ENCODE measurements at regions not wholly inside any gene's neighbourhood (a gene's known extent, or its start where the extent isn't known, plus 50 kb on each side); places are given as distances from the start of the nearest gene placed in this dataset.
"Not testable (repeated sequence)": the region's sequence is repeated elsewhere in the genome, so short reads cannot be mapped to it uniquely, and the experiment has no call there.

- Histone ChIP-seq H3K36me3 (ENCODE audit: control insufficient read depth in 2 of 2, insufficient read depth in 2 of 2, low read length in 1 of 2) (no peaks in the 10 kb centered on the region), H3K9me3 (ENCODE audit: control insufficient read depth in 2 of 2, insufficient read depth in 1 of 2, low read length in 1 of 2) (no peaks in the 10 kb centered on the region), H3K4me3 (ENCODE audit: low read length in 2 of 2) (no peak overlapping the region), H3K27me3 (ENCODE audit: control insufficient read depth in 2 of 2, insufficient read depth in 1 of 2, low read length in 1 of 2) (no peaks in the 10 kb centered on the region), H3K27ac (ENCODE audit: low read depth in 1 of 2, low read length in 1 of 2) (no peak overlapping the region), H3K4me1 (ENCODE audit: control insufficient read depth in 2 of 2, insufficient read depth in 2 of 2, low read length in 2 of 2) (no peaks in the 10 kb centered on the region)
- no peak for DNase-seq (ENCODE audit: low read depth in 6 of 9, low spot score in 9 of 9)
- 51% methylated on average over 2 of the region's 2 CpGs for WGBS
Measured at GRCh38 chr2:90077948-90078347, 1386.5 kb downstream of the RPIA start.

DNA sequence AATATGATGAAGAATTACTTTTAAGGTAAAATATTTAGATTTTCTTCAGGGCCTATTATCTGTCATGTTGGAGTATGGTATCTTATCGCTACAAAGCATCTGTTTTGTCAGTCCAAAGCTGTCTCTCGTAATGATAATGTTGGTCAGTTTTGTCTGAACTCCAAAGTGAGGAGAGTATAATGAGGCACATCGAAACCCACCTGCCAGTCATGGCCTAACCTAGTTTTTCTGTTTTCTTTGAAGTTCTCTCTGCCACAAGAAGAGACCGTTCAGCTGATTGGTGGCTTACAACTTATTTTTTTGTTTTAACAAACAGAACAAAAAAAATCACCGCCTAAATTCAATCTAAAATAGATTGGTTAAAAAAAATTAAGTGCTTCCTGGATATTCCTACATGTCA is 1387.9 kb downstream of the RPIA start:
- Histone ChIP-seq H3K4me3 (ENCODE audit: low read length in 2 of 2) (no peak overlapping the region), H3K27me3 (ENCODE audit: control insufficient read depth in 2 of 2, insufficient read depth in 1 of 2, low read length in 1 of 2) (no peaks in the 10 kb centered on the region), H3K9me3 (ENCODE audit: control insufficient read depth in 2 of 2, insufficient read depth in 1 of 2, low read length in 1 of 2) (no peaks in the 10 kb centered on the region), H3K4me1 (ENCODE audit: control insufficient read depth in 2 of 2, insufficient read depth in 2 of 2, low read length in 2 of 2) (no peaks in the 10 kb centered on the region), H3K27ac (ENCODE audit: low read depth in 1 of 2, low read length in 1 of 2) (no peak overlapping the region), H3K36me3 (ENCODE audit: control insufficient read depth in 2 of 2, insufficient read depth in 2 of 2, low read length in 1 of 2) (no peaks in the 10 kb centered on the region)
- WGBS, result 87% methylated on average over 5 of the region's 5 CpGs
- DNase-seq (ENCODE audit: low read depth in 6 of 9, low spot score in 9 of 9), result no peak

- H3K4me1 ChIP-seq (ENCODE audit: control insufficient read depth in 2 of 2, insufficient read depth in 2 of 2, low read length in 2 of 2); H3K4me3 ChIP-seq (ENCODE audit: low read length in 2 of 2); H3K27me3 ChIP-seq (ENCODE audit: control insufficient read depth in 2 of 2, insufficient read depth in 1 of 2, low read length in 1 of 2); H3K9me3 ChIP-seq (ENCODE audit: control insufficient read depth in 2 of 2, insufficient read depth in 1 of 2, low read length in 1 of 2); DNase-seq (ENCODE audit: low read depth in 6 of 9, low spot score in 9 of 9); H3K36me3 ChIP-seq (ENCODE audit: control insufficient read depth in 2 of 2, insufficient read depth in 2 of 2, low read length in 1 of 2); H3K27ac ChIP-seq (ENCODE audit: low read depth in 1 of 2, low read length in 1 of 2): not testable (repeated sequence)
- WGBS, result 31% methylated on average over 2 of the region's 2 CpGs
Measured at GRCh38 chr2:90087792-90088191, 1396.3 kb downstream of the RPIA start.

DNA sequence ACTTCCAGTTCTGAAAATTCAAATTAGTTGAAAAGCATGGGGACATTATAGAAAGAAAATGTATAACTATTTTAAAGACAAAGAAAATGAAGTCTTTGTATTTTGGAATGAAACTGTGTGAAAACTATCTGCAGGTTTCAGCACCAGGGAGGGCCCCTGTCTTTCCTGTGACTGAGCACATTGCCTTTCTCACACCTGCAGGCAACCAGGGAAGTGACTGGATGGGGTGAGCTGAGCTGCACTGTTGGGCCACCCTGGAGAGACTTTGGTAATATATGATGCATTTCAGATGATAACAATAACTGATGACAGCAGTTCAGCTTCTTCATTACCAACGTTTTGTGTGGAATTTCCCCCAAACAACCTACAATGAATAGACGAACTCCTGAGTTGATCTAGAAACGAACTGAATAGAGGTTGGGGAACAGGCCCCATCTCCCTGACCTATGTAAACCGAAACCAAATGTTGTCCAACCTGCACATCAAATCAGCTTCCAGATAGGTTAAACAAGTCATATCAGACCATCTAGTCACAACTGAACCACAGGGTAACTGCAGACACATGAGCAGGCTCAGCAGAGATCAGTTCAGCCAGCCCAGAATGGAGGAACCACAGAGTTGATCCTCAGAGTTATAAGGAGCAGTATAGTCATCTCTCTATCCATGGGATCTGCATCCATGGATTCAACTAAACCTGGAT is 1402.2 kb downstream of the RPIA start:
- H3K36me3 ChIP-seq (ENCODE audit: control insufficient read depth in 2 of 2, insufficient read depth in 2 of 2, low read length in 1 of 2); H3K4me3 ChIP-seq (ENCODE audit: low read length in 2 of 2); H3K9me3 ChIP-seq (ENCODE audit: control insufficient read depth in 2 of 2, insufficient read depth in 1 of 2, low read length in 1 of 2); H3K27me3 ChIP-seq (ENCODE audit: control insufficient read depth in 2 of 2, insufficient read depth in 1 of 2, low read length in 1 of 2); H3K27ac ChIP-seq (ENCODE audit: low read depth in 1 of 2, low read length in 1 of 2); DNase-seq (ENCODE audit: low read depth in 6 of 9, low spot score in 9 of 9); H3K4me1 ChIP-seq (ENCODE audit: control insufficient read depth in 2 of 2, insufficient read depth in 2 of 2, low read length in 2 of 2): not testable (repeated sequence)
- 75% methylated on average over 3 of the region's 4 CpGs for WGBS

DNA sequence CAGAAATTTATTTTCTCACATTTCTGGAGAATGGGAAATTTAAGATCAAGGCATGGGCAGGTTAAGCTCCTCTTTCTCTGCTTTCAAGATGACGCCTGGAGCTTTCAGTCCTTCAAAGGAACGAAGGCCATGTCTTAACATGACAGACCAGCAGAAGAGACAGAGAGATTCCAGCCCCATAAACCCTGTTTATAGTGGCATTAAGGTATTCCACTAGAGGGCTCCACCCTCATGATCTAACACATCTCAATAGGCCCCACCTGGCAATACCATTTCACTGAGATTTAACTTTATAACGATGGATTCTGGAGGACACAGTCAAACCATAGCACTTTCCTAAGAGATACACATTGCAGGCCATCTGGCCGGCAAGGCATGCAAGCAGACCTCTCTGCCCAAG is 1406.1 kb downstream of the RPIA start:
- H3K4me3 ChIP-seq (ENCODE audit: low read length in 2 of 2); H3K27me3 ChIP-seq (ENCODE audit: control insufficient read depth in 2 of 2, insufficient read depth in 1 of 2, low read length in 1 of 2); H3K27ac ChIP-seq (ENCODE audit: low read depth in 1 of 2, low read length in 1 of 2); DNase-seq (ENCODE audit: low read depth in 6 of 9, low spot score in 9 of 9); H3K9me3 ChIP-seq (ENCODE audit: control insufficient read depth in 2 of 2, insufficient read depth in 1 of 2, low read length in 1 of 2); H3K36me3 ChIP-seq (ENCODE audit: control insufficient read depth in 2 of 2, insufficient read depth in 2 of 2, low read length in 1 of 2); H3K4me1 ChIP-seq (ENCODE audit: control insufficient read depth in 2 of 2, insufficient read depth in 2 of 2, low read length in 2 of 2): not testable (repeated sequence)
- WGBS, result 70% methylated on average over 4 of the region's 4 CpGs

- H3K27ac ChIP-seq (ENCODE audit: low read depth in 1 of 2, low read length in 1 of 2); H3K4me1 ChIP-seq (ENCODE audit: control insufficient read depth in 2 of 2, insufficient read depth in 2 of 2, low read length in 2 of 2); H3K36me3 ChIP-seq (ENCODE audit: control insufficient read depth in 2 of 2, insufficient read depth in 2 of 2, low read length in 1 of 2); DNase-seq (ENCODE audit: low read depth in 6 of 9, low spot score in 9 of 9); H3K4me3 ChIP-seq (ENCODE audit: low read length in 2 of 2); H3K9me3 ChIP-seq (ENCODE audit: control insufficient read depth in 2 of 2, insufficient read depth in 1 of 2, low read length in 1 of 2); H3K27me3 ChIP-seq (ENCODE audit: control insufficient read depth in 2 of 2, insufficient read depth in 1 of 2, low read length in 1 of 2): not testable (repeated sequence)
- 56% methylated on average over 4 of the region's 4 CpGs for WGBS
Measured at GRCh38 chr2:90105142-90105541, 1413.7 kb downstream of the RPIA start.

DNA sequence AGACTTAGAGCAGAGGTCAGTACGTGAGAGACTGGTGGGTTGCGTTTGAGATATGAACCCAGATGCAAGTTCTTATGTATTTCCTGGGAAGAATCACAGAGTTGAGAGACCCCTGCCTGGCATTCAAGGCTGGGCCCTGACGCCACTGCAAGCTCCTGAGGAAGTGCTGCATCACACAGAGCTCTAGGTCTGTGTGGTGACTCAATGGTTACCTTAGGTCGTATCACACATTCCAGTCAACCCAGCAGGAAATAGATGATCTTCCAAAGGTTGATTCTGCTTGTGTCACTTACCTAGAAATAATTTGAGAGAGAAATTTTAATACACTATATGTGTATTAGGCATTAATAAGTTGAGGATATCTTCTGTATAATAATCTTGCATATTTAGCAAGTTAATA is 1431.9 kb downstream of the RPIA start:
- H3K4me3 ChIP-seq (ENCODE audit: low read length in 2 of 2); H3K36me3 ChIP-seq (ENCODE audit: control insufficient read depth in 2 of 2, insufficient read depth in 2 of 2, low read length in 1 of 2); H3K27ac ChIP-seq (ENCODE audit: low read depth in 1 of 2, low read length in 1 of 2); H3K27me3 ChIP-seq (ENCODE audit: control insufficient read depth in 2 of 2, insufficient read depth in 1 of 2, low read length in 1 of 2); H3K4me1 ChIP-seq (ENCODE audit: control insufficient read depth in 2 of 2, insufficient read depth in 2 of 2, low read length in 2 of 2); H3K9me3 ChIP-seq (ENCODE audit: control insufficient read depth in 2 of 2, insufficient read depth in 1 of 2, low read length in 1 of 2); DNase-seq (ENCODE audit: low read depth in 6 of 9, low spot score in 9 of 9): not testable (repeated sequence)
- 49% methylated on average over 4 of the region's 4 CpGs for WGBS

DNA sequence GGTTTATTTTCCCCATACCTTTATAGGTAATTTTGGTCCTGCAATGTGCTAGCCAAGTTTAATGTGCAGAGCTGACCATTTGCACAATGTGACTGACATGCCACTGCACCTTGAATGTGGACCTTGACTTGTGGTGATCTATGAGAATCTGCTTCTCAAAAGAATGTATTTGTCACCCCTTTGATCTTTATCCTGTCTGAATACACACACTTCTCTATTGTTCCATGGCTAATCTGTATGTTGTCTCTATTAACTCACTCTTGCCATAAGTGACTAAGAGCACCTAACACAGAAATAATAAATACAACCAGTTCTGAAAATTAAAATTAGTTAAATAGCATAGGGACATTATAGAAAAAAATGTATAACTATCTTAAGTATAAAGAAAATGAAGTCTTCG is 1447.6 kb downstream of the RPIA start:
- H3K27me3 ChIP-seq (ENCODE audit: control insufficient read depth in 2 of 2, insufficient read depth in 1 of 2, low read length in 1 of 2); DNase-seq (ENCODE audit: low read depth in 6 of 9, low spot score in 9 of 9); H3K4me3 ChIP-seq (ENCODE audit: low read length in 2 of 2); H3K9me3 ChIP-seq (ENCODE audit: control insufficient read depth in 2 of 2, insufficient read depth in 1 of 2, low read length in 1 of 2); H3K27ac ChIP-seq (ENCODE audit: low read depth in 1 of 2, low read length in 1 of 2); H3K36me3 ChIP-seq (ENCODE audit: control insufficient read depth in 2 of 2, insufficient read depth in 2 of 2, low read length in 1 of 2); H3K4me1 ChIP-seq (ENCODE audit: control insufficient read depth in 2 of 2, insufficient read depth in 2 of 2, low read length in 2 of 2): not testable (repeated sequence)
- WGBS, result 100% methylated on average over 1 of the region's 1 CpG

- WGBS, result 63% methylated on average over 5 of the region's 5 CpGs
- not testable (repeated sequence) for DNase-seq (ENCODE audit: low read depth in 6 of 9, low spot score in 9 of 9); H3K4me3 ChIP-seq (ENCODE audit: low read length in 2 of 2); H3K27ac ChIP-seq (ENCODE audit: low read depth in 1 of 2, low read length in 1 of 2); H3K27me3 ChIP-seq (ENCODE audit: control insufficient read depth in 2 of 2, insufficient read depth in 1 of 2, low read length in 1 of 2); H3K9me3 ChIP-seq (ENCODE audit: control insufficient read depth in 2 of 2, insufficient read depth in 1 of 2, low read length in 1 of 2); H3K4me1 ChIP-seq (ENCODE audit: control insufficient read depth in 2 of 2, insufficient read depth in 2 of 2, low read length in 2 of 2); H3K36me3 ChIP-seq (ENCODE audit: control insufficient read depth in 2 of 2, insufficient read depth in 2 of 2, low read length in 1 of 2)
Measured at GRCh38 chr2:90141558-90141957, 1450.1 kb downstream of the RPIA start.

DNA sequence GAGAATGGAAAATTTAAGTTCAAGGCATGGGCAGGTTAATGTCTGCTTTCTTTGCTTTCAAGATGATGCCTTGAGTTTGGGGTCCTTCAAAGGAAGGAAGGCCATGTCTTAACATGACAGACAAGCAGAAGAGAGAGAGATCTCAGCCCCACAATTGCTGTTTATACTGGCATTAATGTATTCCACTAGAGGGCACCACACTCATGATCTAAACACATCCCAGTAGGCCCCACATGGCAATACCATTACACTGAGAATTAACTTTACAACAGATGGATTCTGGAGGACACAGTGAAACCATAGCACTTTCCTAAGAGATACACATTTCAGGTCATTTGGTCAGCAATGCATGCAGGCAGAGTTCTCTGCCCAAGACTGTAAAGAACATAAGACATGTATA is 1460.3 kb downstream of the RPIA start:
- not testable (repeated sequence) for H3K4me1 ChIP-seq (ENCODE audit: control insufficient read depth in 2 of 2, insufficient read depth in 2 of 2, low read length in 2 of 2); H3K9me3 ChIP-seq (ENCODE audit: control insufficient read depth in 2 of 2, insufficient read depth in 1 of 2, low read length in 1 of 2); H3K27me3 ChIP-seq (ENCODE audit: control insufficient read depth in 2 of 2, insufficient read depth in 1 of 2, low read length in 1 of 2); DNase-seq (ENCODE audit: low read depth in 6 of 9, low spot score in 9 of 9); H3K36me3 ChIP-seq (ENCODE audit: control insufficient read depth in 2 of 2, insufficient read depth in 2 of 2, low read length in 1 of 2); H3K27ac ChIP-seq (ENCODE audit: low read depth in 1 of 2, low read length in 1 of 2); H3K4me3 ChIP-seq (ENCODE audit: low read length in 2 of 2)
